Thoracic aorta (tissue), 2 donors: ENCODE measurements at regions not wholly inside any gene's neighbourhood (a gene's known extent, or its start where the extent isn't known, plus 50 kb on each side); places are given as distances from the start of the nearest gene placed in this dataset.

Experiments used
- ATAC-seq: fragments of 150-250 bp; one replicate; pipeline ENCODE4 v1.8.0; 2017; ENCODE audit warnings: low read depth; ENCODE audit not compliant: insufficient number of reproducible peaks, low FRiP score
- DNase-seq: peaks from one replicate; pipeline ENCODE4 v3.0.0-alpha.2; 2020; ENCODE audit warnings: low spot score
- H3K27ac ChIP-seq, 2 donors: fragments of 200-600 bp; sonication (generic); 1 replicate in 1 of 2; 2 replicates in 1 of 2; pipeline ENCODE4 v1.5.1; 2016; ENCODE audit warnings: mild to moderate bottlenecking in 2 of 2, moderate library complexity in 2 of 2
- H3K27me3 ChIP-seq: fragments of 200-600 bp; sonication (generic); replicated peaks from 2 replicates; pipeline ENCODE4 v1.6.0; 2016; ENCODE audit warnings: mild to moderate bottlenecking; ENCODE audit not compliant: insufficient read depth
- H3K36me3 ChIP-seq: fragments of 200-600 bp; sonication (generic); one replicate; pipeline ENCODE4 v1.5.1; 2016
- H3K4me1 ChIP-seq, 2 donors: fragments of 200-600 bp; sonication (generic); 1 replicate in 1 of 2; 2 replicates in 1 of 2; pipeline versions ENCODE4 v1.5.1 to v1.6.0; 2016; ENCODE audit warnings: low read depth in 2 of 2, mild to moderate bottlenecking in 1 of 2; ENCODE audit not compliant: control insufficient read depth in 1 of 2
- H3K4me3 ChIP-seq: fragments of 200-600 bp; sonication (generic); 2 replicates; pipeline ENCODE4 v1.5.1; 2016; ENCODE audit warnings: mild to moderate bottlenecking
- H3K9me3 ChIP-seq: fragments of 200-600 bp; sonication (generic); 2 replicates; pipeline ENCODE4 v1.5.1; 2016
- CTCF ChIP-seq: fragments of 200-600 bp; sonication (generic); IDR thresholded peaks from one replicate; pipeline ENCODE4 v1.5.1; 2019; ENCODE audit warnings: antibody characterized with exemption

- no peak for ATAC-seq
These were observed 191.7 kb upstream of the ZC3H15 start for GRCh38 chr2:186294248-186294888.

GRCh38 chr2:186299610-186300009 is 186.4 kb upstream of the ZC3H15 start:
- ATAC-seq: no peak
- TF ChIP-seq CTCF: no peak
- no peak for DNase-seq
- H3K4me3 ChIP-seq: no peak overlapping the region
- H3K27ac ChIP-seq: no peak overlapping the region
- no peaks in the 10 kb centered on the region for H3K9me3 ChIP-seq
- no peaks in the 10 kb centered on the region for H3K36me3 ChIP-seq
- no peaks in the 10 kb centered on the region for H3K4me1 ChIP-seq
- no peaks in the 10 kb centered on the region for H3K27me3 ChIP-seq

More at GRCh38 chr2:186294248-186294888, 191.7 kb upstream of the ZC3H15 start:
- Histone ChIP-seq H3K4me3 (no peak overlapping the region), H3K27ac (no peak overlapping the region), H3K36me3 (no peaks in the 10 kb centered on the region), H3K9me3 (no peaks in the 10 kb centered on the region), H3K27me3 (no peaks in the 10 kb centered on the region), H3K4me1 (no peaks in the 10 kb centered on the region)
- no peak for TF ChIP-seq CTCF
- no peak for DNase-seq

GRCh38 chr2:186302263-186302662 is 183.8 kb upstream of the ZC3H15 start:
- Histone ChIP-seq H3K27ac (no peak overlapping the region), H3K36me3 (no peaks in the 10 kb centered on the region), H3K4me3 (no peak overlapping the region), H3K4me1 (no peaks in the 10 kb centered on the region), H3K27me3 (no peaks in the 10 kb centered on the region), H3K9me3 (no peaks in the 10 kb centered on the region)
- no peak for TF ChIP-seq CTCF
- DNase-seq (no peak), ATAC-seq (no peak)

- ATAC-seq (no peak), DNase-seq (no peak)
- Histone ChIP-seq H3K4me3 (no peak overlapping the region), H3K27me3 (no peaks in the 10 kb centered on the region), H3K27ac (no peak overlapping the region), H3K36me3 (no peaks in the 10 kb centered on the region), H3K9me3 (no peaks in the 10 kb centered on the region), H3K4me1 (no peaks in the 10 kb centered on the region)
- TF ChIP-seq CTCF: no peak
These were observed 183.0 kb upstream of the ZC3H15 start for GRCh38 chr2:186303091-186303490.

GRCh38 chr2:186304064-186304463 is 182.0 kb upstream of the ZC3H15 start:
- Histone ChIP-seq H3K4me1 (no peaks in the 10 kb centered on the region), H3K27ac (no peak overlapping the region), H3K4me3 (no peak overlapping the region), H3K36me3 (no peaks in the 10 kb centered on the region), H3K27me3 (no peaks in the 10 kb centered on the region), H3K9me3 (no peaks in the 10 kb centered on the region)
- ATAC-seq (no peak), DNase-seq (no peak)
- no peak for TF ChIP-seq CTCF
